Stimulated activated CD8-positive, alpha-beta memory T cell treated with anti-CD3 and anti-CD28 coated beads, Interleukin-7, amount 100 ng/mL, for 24 hours (primary cell): ENCODE measurements at regions not wholly inside any gene's neighbourhood (a gene's known extent, or its start where the extent isn't known, plus 50 kb on each side); places are given as distances from the start of the nearest gene placed in this dataset.

Source experiments
- DNase-seq: peaks from one replicate; pipeline ENCODE4 v3.0.0-alpha.2; 2020; ENCODE audit warnings: low read depth

- DNase-seq = no peak
Observed at GRCh38 chr2:237271698-237272652, 142.0 kb downstream of the COL6A3 start.
